H9 (cell line): ENCODE measurements at regions not wholly inside any gene's neighbourhood (a gene's known extent, or its start where the extent isn't known, plus 50 kb on each side); places are given as distances from the start of the nearest gene placed in this dataset.

Source experiments
- DNase-seq: peaks from one replicate; pipeline ENCODE4 v3.0.0-alpha.2; 2017
- H2AFZ ChIP-seq: one replicate; pipeline ENCODE4 v1.6.1; 2013; ENCODE audit warnings: mild to moderate bottlenecking, low read length, control low read depth, moderate library complexity
- H2AK5ac ChIP-seq: 2 replicates; pipeline ENCODE4 v1.6.1; 2013; ENCODE audit warnings: low read length, control low read depth, mixed read lengths; ENCODE audit not compliant: insufficient read length
- H2BK120ac ChIP-seq: one replicate; pipeline ENCODE4 v1.6.1; 2013; ENCODE audit warnings: low read depth, mild to moderate bottlenecking, low read length, control low read depth, inconsistent platforms; ENCODE audit not compliant: poor library complexity, severe bottlenecking
- H2BK12ac ChIP-seq: 2 replicates; pipeline ENCODE4 v1.6.1; 2013; ENCODE audit warnings: low read length, control low read depth, mixed read lengths, low read depth; ENCODE audit not compliant: insufficient read length
- H2BK15ac ChIP-seq: 2 replicates; pipeline ENCODE4 v1.6.1; 2013; ENCODE audit warnings: low read depth, low read length, control low read depth
- H2BK20ac ChIP-seq: one replicate; pipeline ENCODE4 v1.6.1; 2013; ENCODE audit warnings: low read depth, mild to moderate bottlenecking, low read length, control low read depth, inconsistent platforms; ENCODE audit not compliant: poor library complexity, severe bottlenecking
- H2BK5ac ChIP-seq: 2 replicates; pipeline ENCODE4 v1.6.1; 2013; ENCODE audit warnings: low read length, control low read depth, mixed read lengths; ENCODE audit not compliant: insufficient read length
- H3K14ac ChIP-seq: 2 replicates; pipeline ENCODE4 v1.6.1; 2013; ENCODE audit warnings: low read length, control low read depth; ENCODE audit not compliant: insufficient read depth
- H3K18ac ChIP-seq: 2 replicates; pipeline ENCODE4 v1.6.1; 2013; ENCODE audit warnings: low read depth, mild to moderate bottlenecking, mixed read lengths, low read length, control low read depth; ENCODE audit not compliant: insufficient read length
- H3K23ac ChIP-seq: 2 replicates; pipeline ENCODE4 v1.6.1; 2013; ENCODE audit warnings: low read length, control low read depth, mixed read lengths, low read depth; ENCODE audit not compliant: insufficient read length
- H3K23me2 ChIP-seq: 2 replicates; pipeline ENCODE4 v1.6.1; 2013; ENCODE audit warnings: low read depth, mild to moderate bottlenecking, mixed read lengths, low read length, control low read depth; ENCODE audit not compliant: insufficient read length, poor library complexity, severe bottlenecking
- H3K27ac ChIP-seq: 2 replicates; pipeline ENCODE4 v1.5.1; 2013; ENCODE audit warnings: low read length, control low read depth, mixed read lengths, low read depth; ENCODE audit not compliant: insufficient read length
- H3K27me3 ChIP-seq: 2 replicates; pipeline ENCODE4 v1.6.1; 2013; ENCODE audit warnings: low read length, control low read depth, inconsistent platforms; ENCODE audit not compliant: insufficient read depth
- H3K4ac ChIP-seq: 2 replicates; pipeline ENCODE4 v1.6.1; 2013; ENCODE audit warnings: low read depth, mild to moderate bottlenecking, control low read depth, inconsistent platforms, low read length, moderate library complexity
- H3K4me1 ChIP-seq: 2 replicates; pipeline ENCODE4 v1.6.1; 2013; ENCODE audit warnings: low read length, control low read depth, inconsistent platforms; ENCODE audit not compliant: insufficient read depth
- H3K4me2 ChIP-seq: 2 replicates; pipeline ENCODE4 v1.6.1; 2013; ENCODE audit warnings: low read length, control low read depth, mixed read lengths; ENCODE audit not compliant: insufficient read length, insufficient read depth
- H3K56ac ChIP-seq: 2 replicates; pipeline ENCODE4 v1.6.1; 2013; ENCODE audit warnings: low read depth, mild to moderate bottlenecking, mixed read lengths, low read length, control low read depth; ENCODE audit not compliant: insufficient read length
- H3K79me1 ChIP-seq: 2 replicates; pipeline ENCODE4 v1.6.1; 2013; ENCODE audit warnings: low read depth, mild to moderate bottlenecking, moderate library complexity, low read length, control low read depth, inconsistent platforms; ENCODE audit not compliant: insufficient read depth, poor library complexity, severe bottlenecking
- H3K79me2 ChIP-seq: 2 replicates; pipeline ENCODE4 v1.6.1; 2013; ENCODE audit warnings: low read length, control low read depth, inconsistent platforms; ENCODE audit not compliant: insufficient read depth
- H3K9ac ChIP-seq: 2 replicates; pipeline ENCODE4 v1.6.1; 2013; ENCODE audit warnings: low read length, control low read depth, mixed read lengths; ENCODE audit not compliant: insufficient read length; ENCODE audit errors: extremely low read depth
- H3K9me3 ChIP-seq: one replicate; pipeline ENCODE4 v1.6.1; 2013; ENCODE audit warnings: low read depth, low read length, inconsistent platforms; ENCODE audit not compliant: control insufficient read depth
- H3T11ph ChIP-seq: one replicate; pipeline ENCODE4 v1.6.1; 2013; ENCODE audit warnings: mild to moderate bottlenecking, low read length, control low read depth, inconsistent platforms
- H4K20me1 ChIP-seq: one replicate; pipeline ENCODE4 v1.6.1; 2013; ENCODE audit not compliant: control insufficient read depth, insufficient read length, insufficient read depth
- H4K5ac ChIP-seq: 2 replicates; pipeline ENCODE4 v1.6.1; 2013; ENCODE audit warnings: low read depth, mild to moderate bottlenecking, mixed read lengths, low read length, control low read depth; ENCODE audit not compliant: insufficient read length
- H4K8ac ChIP-seq: replicated peaks from 2 replicates; pipeline ENCODE4 v1.6.1; 2013; ENCODE audit warnings: low read length, control low read depth, mixed read lengths, low read depth; ENCODE audit not compliant: insufficient read length
- H4K91ac ChIP-seq: 2 replicates; pipeline ENCODE4 v1.6.1; 2013; ENCODE audit warnings: low read depth, mild to moderate bottlenecking, moderate library complexity, mixed read lengths, low read length, control low read depth; ENCODE audit not compliant: insufficient read length
- H3K27ac Mint-ChIP-seq, 3 experiments: 2 replicates in 2 of 3; 3 replicates in 1 of 3; pipeline ENCODE4 v1.8.0; 2020 to 2021; ENCODE audit warnings: mixed read lengths in 3 of 3, mild to moderate bottlenecking in 1 of 3, moderate library complexity in 1 of 3
- H3K27me3 Mint-ChIP-seq: 2 replicates; pipeline ENCODE4 v1.8.0; 2021; ENCODE audit warnings: low read depth, mild to moderate bottlenecking, moderate library complexity, mixed read lengths
- H3K36me3 Mint-ChIP-seq, 3 experiments: 2 replicates in 2 of 3; 3 replicates in 1 of 3; pipeline ENCODE4 v1.8.0; 2020 to 2021; ENCODE audit warnings: low read depth in 3 of 3, mixed read lengths in 3 of 3; ENCODE audit not compliant: insufficient read depth in 1 of 3
- H3K4me1 Mint-ChIP-seq, 2 experiments: 2 replicates each; pipeline ENCODE4 v1.8.0; 2020; ENCODE audit warnings: mixed read lengths in 2 of 2
- H3K4me3 Mint-ChIP-seq, 2 experiments: 2 replicates in 1 of 2; 3 replicates in 1 of 2; pipeline ENCODE4 v1.8.0; 2020 to 2021; ENCODE audit warnings: mild to moderate bottlenecking in 2 of 2, mixed read lengths in 2 of 2, moderate library complexity in 1 of 2
- H3K9me3 Mint-ChIP-seq, 2 experiments: 2 replicates in 1 of 2; 3 replicates in 1 of 2; pipeline ENCODE4 v1.8.0; 2020; ENCODE audit warnings: mild to moderate bottlenecking in 2 of 2, mixed read lengths in 2 of 2, moderate library complexity in 1 of 2
- CTCF ChIP-seq: fragments of 200-600 bp; sonication (generic); conservative IDR thresholded peaks from 3 replicates; pipeline ENCODE4 v1.8.0; 2021; ENCODE audit warnings: antibody characterized with exemption, mild to moderate bottlenecking
- WGBS: extraction: QIAGEN DNeasy Blood & Tissue Kit; methylation state at CpG from one replicate; pipeline ENCODE4 v1.1.7; 2013; ENCODE audit warnings: missing lambda C conversion rate, low lambda C conversion rate, mixed read lengths; ENCODE audit not compliant: insufficient read length; ENCODE audit errors: extremely low coverage; 5-methylcytosine and 5-hydroxymethylcytosine counted together

- Histone ChIP-seq H2BK120ac (no peak overlapping the region), H3T11ph (no peak overlapping the region), H2AK5ac (no peak overlapping the region), H4K91ac (no peak overlapping the region), H4K5ac (no peak overlapping the region), H3K23me2 (no peaks in the 10 kb centered on the region), H3K27ac (no peak overlapping the region), H3K18ac (no peak overlapping the region), H3K27me3 (no peaks in the 10 kb centered on the region), H3K79me1 (no peaks in the 10 kb centered on the region), H3K4me2 (no peak overlapping the region), H3K4me1 (no peaks in the 10 kb centered on the region), H3K9me3 (no peaks in the 10 kb centered on the region), H2BK20ac (no peak overlapping the region), H3K4ac (no peak overlapping the region), H3K9ac (no peak overlapping the region), H4K8ac (no peak overlapping the region), H2BK12ac (no peak overlapping the region), H3K23ac (no peak overlapping the region), H3K79me2 (no peaks in the 10 kb centered on the region), H3K56ac (no peak overlapping the region), H4K20me1 (no peaks in the 10 kb centered on the region), H2BK15ac (no peak overlapping the region), H2AFZ (no peak overlapping the region), H2BK5ac (no peak overlapping the region), H3K14ac (no peak overlapping the region)
- Mint-ChIP-seq H3K9me3 (no peaks in the 10 kb centered on the region; a peak in 1 of 5 replicates), H3K27me3 (no peaks in the 10 kb centered on the region; the same call in 1 of the 2 replicates), H3K4me1 (peaks cover 0 to 2% of the 10 kb centered on the region in 2 experiments; a peak in 1 of 4 replicates), H3K4me3 (no peak overlapping the region), H3K36me3 (no peaks in the 10 kb centered on the region), H3K27ac (no peak overlapping the region; a peak in 1 of 7 replicates)
- no peak for TF ChIP-seq CTCF
- no CpG with 5 or more reads among the region's 1 CpG for WGBS
- no peak for DNase-seq
Measured at GRCh38 chr18:75760208-75760607, 332.7 kb upstream of the SMIM21 start.
